Immature natural killer cell (primary cell): ENCODE measurements at regions not wholly inside any gene's neighbourhood (a gene's known extent, or its start where the extent isn't known, plus 50 kb on each side); places are given as distances from the start of the nearest gene placed in this dataset.
A peak's percentile ranks its signal among the peaks of the same experiment; 100 is the strongest.

Source experiments
- DNase-seq, 3 donors: peaks; one replicate each; pipeline ENCODE4 v3.0.0; 2022; ENCODE audit warnings: mixed read lengths in 1 of 3
- H3K27ac Mint-ChIP-seq, 6 donors: one replicate each; pipeline ENCODE4 v1.8.0; 2020; ENCODE audit warnings: mixed read lengths in 6 of 6, mild to moderate bottlenecking in 5 of 6, inconsistent platforms in 4 of 6, moderate library complexity in 3 of 6
- H3K27me3 Mint-ChIP-seq, 3 donors: one replicate each; pipeline ENCODE4 v1.8.0; 2020 to 2021; ENCODE audit warnings: low read depth in 3 of 3, mild to moderate bottlenecking in 3 of 3, mixed read lengths in 3 of 3, moderate library complexity in 3 of 3, inconsistent platforms in 1 of 3
- H3K36me3 Mint-ChIP-seq, 3 donors: one replicate each; pipeline ENCODE4 v1.8.0; 2020; ENCODE audit warnings: mixed read lengths in 3 of 3, inconsistent platforms in 2 of 3, mild to moderate bottlenecking in 2 of 3
- H3K4me1 Mint-ChIP-seq, 2 donors: one replicate each; pipeline ENCODE4 v1.8.0; 2020; ENCODE audit warnings: inconsistent platforms in 2 of 2, mild to moderate bottlenecking in 2 of 2, mixed read lengths in 2 of 2, moderate library complexity in 1 of 2
- H3K4me3 Mint-ChIP-seq, 5 donors: one replicate each; pipeline ENCODE4 v1.8.0; 2020; ENCODE audit warnings: mild to moderate bottlenecking in 5 of 5, mixed read lengths in 5 of 5, inconsistent platforms in 3 of 5, moderate library complexity in 3 of 5
- H3K9me3 Mint-ChIP-seq, 6 donors: one replicate each; pipeline ENCODE4 v1.8.0; 2020; ENCODE audit warnings: mild to moderate bottlenecking in 6 of 6, mixed read lengths in 6 of 6, inconsistent platforms in 4 of 6, moderate library complexity in 3 of 6

- DNase-seq: no peak
- H3K27me3 Mint-ChIP-seq: peaks cover 0 to 5% (median 2%) of the 10 kb centered on the region in 3 donors
- no peaks in the 10 kb centered on the region for H3K4me1 Mint-ChIP-seq
- H3K9me3 Mint-ChIP-seq: no peaks in the 10 kb centered on the region
- peaks cover 0 to under 1% (median 0%) of the 10 kb centered on the region in 3 donors for H3K36me3 Mint-ChIP-seq
- H3K4me3 Mint-ChIP-seq: no peak overlapping the region
- H3K27ac Mint-ChIP-seq: no peak overlapping the region
These were observed 295.7 kb downstream of the CHRM3 start for GRCh38 chr1:239682046-239682445.

DNA sequence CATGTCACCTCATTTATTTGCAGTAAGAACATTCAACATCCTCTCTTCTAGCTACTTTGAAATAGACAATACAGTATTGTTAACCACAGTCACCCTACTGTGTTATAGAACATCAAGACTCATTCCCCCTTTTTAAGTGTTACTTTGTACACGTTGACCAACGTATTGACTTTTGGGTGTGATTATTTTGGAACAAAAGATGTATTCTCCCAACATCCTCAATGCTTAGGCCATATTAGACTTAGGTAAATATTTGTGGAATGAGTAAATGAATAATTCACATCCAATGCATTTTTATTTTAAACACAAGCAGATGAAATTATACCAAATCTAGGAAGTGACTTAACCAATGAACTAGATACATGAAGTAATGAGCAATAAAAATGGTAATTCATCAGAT, 296.6 kb downstream of the CHRM3 start:
- Mint-ChIP-seq H3K4me1 (no peaks in the 10 kb centered on the region), H3K4me3 (no peak overlapping the region), H3K27ac (no peak overlapping the region), H3K9me3 (no peaks in the 10 kb centered on the region), H3K36me3 (no peaks in the 10 kb centered on the region), H3K27me3 (peaks cover 0 to 5% (median 3%) of the 10 kb centered on the region in 3 donors)
- DNase-seq: no peak

DNA sequence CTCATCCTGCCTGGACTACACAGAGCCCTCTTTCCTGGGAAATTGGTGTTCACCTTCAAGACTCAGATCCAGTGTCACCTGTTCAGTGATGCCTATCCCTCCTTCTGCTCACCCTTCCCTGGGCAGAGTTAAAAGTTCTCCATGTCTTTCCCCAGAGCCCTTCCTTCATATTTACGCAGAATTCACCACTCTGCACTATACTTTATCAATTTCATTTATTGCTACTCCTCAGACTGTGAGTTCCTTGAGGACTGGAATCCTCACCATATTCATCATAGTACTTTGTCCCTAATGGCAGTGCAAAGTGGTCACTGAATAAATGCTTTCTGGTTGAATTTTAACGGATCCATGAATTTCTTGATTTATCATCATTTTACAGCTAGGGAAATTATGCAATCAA, 300.0 kb downstream of the CHRM3 start:
- no peak for DNase-seq
- Mint-ChIP-seq H3K27ac (no peak overlapping the region), H3K4me3 (no peak overlapping the region), H3K36me3 (no peaks in the 10 kb centered on the region), H3K9me3 (peaks cover 0 to 1% (median 0%) of the 10 kb centered on the region in 6 donors), H3K27me3 (peaks cover 2 to 5% (median 2%) of the 10 kb centered on the region in 3 donors), H3K4me1 (no peaks in the 10 kb centered on the region)

GRCh38 chr1:239696317-239696716, 309.9 kb downstream of the CHRM3 start:
- Mint-ChIP-seq H3K4me3 (no peak overlapping the region), H3K9me3 (peaks cover 0 to 2% (median 0%) of the 10 kb centered on the region in 6 donors), H3K4me1 (no peaks in the 10 kb centered on the region), H3K36me3 (peaks cover 0 to 3% (median 0%) of the 10 kb centered on the region in 3 donors), H3K27me3 (peaks cover 0 to 2% (median 1%) of the 10 kb centered on the region in 3 donors), H3K27ac (no peak overlapping the region)
- no peak for DNase-seq

DNA sequence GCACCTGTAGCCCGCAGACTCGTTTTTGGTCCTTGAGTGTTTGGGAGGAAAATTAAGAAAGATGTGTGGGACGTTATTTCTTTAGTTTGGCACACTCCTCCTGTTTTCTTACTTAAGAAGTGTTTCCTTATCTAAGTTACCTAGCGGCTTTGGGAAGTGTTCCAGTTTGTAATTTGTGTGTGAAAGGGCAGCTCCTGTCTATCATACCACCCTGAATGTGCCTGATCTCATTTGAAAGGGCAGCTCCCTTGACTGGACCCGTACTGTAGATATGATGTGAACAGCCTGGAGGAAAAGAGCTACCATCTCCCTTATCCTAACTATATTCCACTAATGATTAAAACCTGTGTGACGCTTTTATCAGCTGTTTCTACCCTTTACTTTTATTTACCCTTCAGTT, 314.3 kb downstream of the CHRM3 start:
- DNase-seq: no peak
- H3K36me3 Mint-ChIP-seq: peaks cover 0 to 7% (median 0%) of the 10 kb centered on the region in 3 donors
- H3K27ac Mint-ChIP-seq: no peak overlapping the region
- no peak overlapping the region for H3K4me3 Mint-ChIP-seq
- H3K9me3 Mint-ChIP-seq: peaks cover 0 to 2% (median 0%) of the 10 kb centered on the region in 6 donors
- peaks cover 0 to 2% (median 2%) of the 10 kb centered on the region in 3 donors for H3K27me3 Mint-ChIP-seq
- H3K4me1 Mint-ChIP-seq: no peaks in the 10 kb centered on the region

- no peak overlapping the region for H3K4me3 Mint-ChIP-seq
- H3K36me3 Mint-ChIP-seq: peaks cover 0 to 9% (median 3%) of the 10 kb centered on the region in 3 donors
- H3K27me3 Mint-ChIP-seq: peaks cover 0 to 4% (median 2%) of the 10 kb centered on the region in 3 donors
- no peak overlapping the region for H3K27ac Mint-ChIP-seq
- no peak for DNase-seq
- H3K9me3 Mint-ChIP-seq: no peaks in the 10 kb centered on the region
- no peaks in the 10 kb centered on the region for H3K4me1 Mint-ChIP-seq
These were observed 316.7 kb downstream of the CHRM3 start for GRCh38 chr1:239703075-239703474.

- no peak for DNase-seq
- Mint-ChIP-seq H3K27me3 (peaks cover 0 to 5% (median 2%) of the 10 kb centered on the region in 3 donors), H3K27ac (peak overlapping the region in 1 of 6 donors; percentile 68), H3K9me3 (no peaks in the 10 kb centered on the region), H3K4me3 (no peak overlapping the region), H3K4me1 (no peaks in the 10 kb centered on the region), H3K36me3 (peaks cover 0 to 9% (median 7%) of the 10 kb centered on the region in 3 donors)
These were observed 320.0 kb downstream of the CHRM3 start for GRCh38 chr1:239706245-239706892.

DNA sequence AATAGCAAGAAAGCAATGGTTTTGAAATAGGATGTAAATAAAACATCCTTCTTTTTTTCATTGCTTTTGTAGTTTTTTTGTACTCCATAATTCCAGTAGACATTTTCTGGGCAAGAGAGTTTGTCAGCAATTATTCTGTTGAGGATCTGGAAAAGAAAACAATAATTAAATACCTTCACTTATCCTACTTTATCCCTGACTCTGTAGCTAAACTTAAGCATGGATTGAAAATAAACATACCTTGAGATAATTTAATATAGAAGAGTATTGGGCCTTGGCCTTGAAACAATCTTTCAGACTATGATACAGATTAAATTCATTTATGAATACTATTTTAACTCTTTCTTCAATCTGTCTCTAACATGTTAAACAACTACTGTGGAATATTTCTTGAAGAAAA, 321.2 kb downstream of the CHRM3 start:
- no peak overlapping the region for H3K4me3 Mint-ChIP-seq
- H3K36me3 Mint-ChIP-seq: peaks cover 0 to 13% (median 7%) of the 10 kb centered on the region in 3 donors
- H3K9me3 Mint-ChIP-seq: no peaks in the 10 kb centered on the region
- no peak for DNase-seq
- no peak overlapping the region for H3K27ac Mint-ChIP-seq
- no peaks in the 10 kb centered on the region for H3K4me1 Mint-ChIP-seq
- H3K27me3 Mint-ChIP-seq: peaks cover 0 to 5% (median 2%) of the 10 kb centered on the region in 3 donors

DNA sequence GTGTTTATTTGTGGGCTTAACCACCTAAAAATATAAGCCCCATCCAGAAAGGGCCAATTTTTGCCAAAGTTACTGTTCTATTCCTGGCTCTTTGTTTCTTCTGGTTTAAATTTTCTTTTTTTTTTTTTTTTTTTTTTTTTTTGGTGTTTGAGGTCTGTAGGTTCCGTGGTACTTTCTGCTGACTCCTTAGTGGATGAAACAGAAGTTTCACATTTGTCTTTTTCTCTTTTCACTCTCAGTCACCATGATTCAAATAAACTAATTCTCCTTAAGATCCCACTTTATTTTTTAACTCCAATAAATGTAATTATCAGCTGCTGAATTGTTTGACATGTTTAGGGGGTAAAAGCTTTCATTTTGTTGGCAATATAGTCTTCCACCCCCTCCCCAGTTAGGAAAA, 322.3 kb downstream of the CHRM3 start:
- peaks cover 0 to 5% (median 2%) of the 10 kb centered on the region in 3 donors for H3K27me3 Mint-ChIP-seq
- no peak for DNase-seq
- no peaks in the 10 kb centered on the region for H3K9me3 Mint-ChIP-seq
- H3K36me3 Mint-ChIP-seq: peaks cover 0 to 21% (median 7%) of the 10 kb centered on the region in 3 donors
- no peak overlapping the region for H3K27ac Mint-ChIP-seq
- no peak overlapping the region for H3K4me3 Mint-ChIP-seq
- no peaks in the 10 kb centered on the region for H3K4me1 Mint-ChIP-seq

- Mint-ChIP-seq H3K4me3 (no peak overlapping the region), H3K27ac (no peak overlapping the region), H3K36me3 (peaks cover 0 to 13% (median 4%) of the 10 kb centered on the region in 3 donors), H3K4me1 (peaks cover 0 to under 1% of the 10 kb centered on the region in 2 donors), H3K9me3 (no peaks in the 10 kb centered on the region), H3K27me3 (peaks cover 0 to 2% (median 0%) of the 10 kb centered on the region in 3 donors)
- DNase-seq: no peak
These were observed 325.4 kb downstream of the CHRM3 start for GRCh38 chr1:239711768-239712167.

DNA sequence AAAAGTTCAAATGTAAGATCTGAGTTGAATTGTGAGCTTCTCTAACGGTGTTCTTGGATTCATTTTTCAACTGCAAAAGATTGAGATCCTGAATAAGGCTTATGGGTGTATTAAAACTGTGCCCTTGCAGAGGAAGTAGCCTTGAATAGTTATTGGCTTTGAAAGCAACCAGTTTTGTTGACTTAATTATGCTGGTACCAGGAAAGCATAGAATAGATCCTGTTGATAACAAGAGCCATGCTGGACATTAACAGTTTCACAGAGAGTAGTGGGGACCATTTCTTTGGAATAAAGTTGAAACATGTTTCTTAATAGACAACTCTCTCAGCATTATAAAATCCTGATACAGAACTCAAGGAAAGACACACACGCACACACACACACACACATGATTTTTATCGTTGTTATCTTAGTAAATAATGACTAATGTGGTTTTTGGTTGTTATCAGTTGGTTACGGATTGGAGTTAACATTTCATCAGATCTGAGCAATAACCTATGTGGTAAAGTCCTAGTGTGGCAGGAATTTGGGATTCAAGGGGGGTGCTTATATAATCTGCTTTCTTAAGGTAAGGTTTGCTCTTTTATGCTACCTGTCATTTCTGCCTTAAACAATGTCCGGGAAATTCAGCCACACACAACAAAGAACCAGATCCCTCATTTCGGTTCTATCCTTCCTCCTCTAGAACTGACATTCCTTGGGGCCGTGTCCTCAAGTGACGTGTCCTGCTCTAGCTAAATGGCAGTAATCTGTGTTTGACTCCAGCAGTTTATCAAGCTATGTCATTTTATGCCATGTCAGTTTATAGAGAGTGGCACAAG, 330.9 kb downstream of the CHRM3 start:
- Mint-ChIP-seq H3K27me3 (peaks cover 0 to 2% (median 0%) of the 10 kb centered on the region in 3 donors), H3K9me3 (no peaks in the 10 kb centered on the region), H3K4me1 (peaks cover 48 to 54% of the 10 kb centered on the region in 2 donors), H3K4me3 (peak overlapping the region; percentile 23 to 99 (median 51)), H3K27ac (peak overlapping the region in 5 of 6 donors; percentile 17 to 96 (median 64)), H3K36me3 (peaks cover 4 to 13% (median 6%) of the 10 kb centered on the region in 3 donors)
- no peak for DNase-seq

- H3K9me3 Mint-ChIP-seq: no peaks in the 10 kb centered on the region
These were observed 331.5 kb downstream of the CHRM3 start for GRCh38 chr1:239717918-239718184.

GRCh38 chr1:239718571-239718970, 332.2 kb downstream of the CHRM3 start:
- peak overlapping the region; percentile 97 to 99 (median 98) for H3K4me3 Mint-ChIP-seq
- no peak for DNase-seq
- H3K9me3 Mint-ChIP-seq: no peaks in the 10 kb centered on the region
- H3K4me1 Mint-ChIP-seq: peaks cover 49 to 57% of the 10 kb centered on the region in 2 donors
- H3K27me3 Mint-ChIP-seq: peaks cover 0 to 2% (median 0%) of the 10 kb centered on the region in 3 donors
- H3K27ac Mint-ChIP-seq: peak overlapping the region; percentile 86 to 98 (median 96)
- peaks cover 4 to 6% (median 6%) of the 10 kb centered on the region in 3 donors for H3K36me3 Mint-ChIP-seq

More at GRCh38 chr1:239717918-239718184, 331.5 kb downstream of the CHRM3 start:
- no peak for DNase-seq
- Mint-ChIP-seq H3K27ac (peak overlapping the region; percentile 17 to 96 (median 62)), H3K4me3 (peak overlapping the region; percentile 23 to 99 (median 51)), H3K27me3 (peaks cover 0 to 2% (median 0%) of the 10 kb centered on the region in 3 donors), H3K36me3 (peaks cover 4 to 11% (median 6%) of the 10 kb centered on the region in 3 donors), H3K4me1 (peaks cover 49 to 57% of the 10 kb centered on the region in 2 donors)
